ENCODE measurements at regions not wholly inside any gene's neighbourhood (a gene's known extent, or its start where the extent isn't known, plus 50 kb on each side); places are given as distances from the start of the nearest gene placed in this dataset.

- ChIA-PET POLR2A (no interaction called here), CTCF (interaction anchor here (1.0 to 1.5 kb wide), 3 partner anchors 10 to 13 kb away, joined by 3 to 4 read pairs (median 3); no protein-coding TSS in a partner anchor)
- no peak for TF ChIP-seq CTCF (IDR thresholded peaks at IDR 0.05; ENCODE audit: control extremely low read depth, extremely low read depth, low read depth, missing control alignments)
- no peak for DNase-seq (ENCODE audit: extremely low spot score)
Measured at GRCh38 chr2:220513573-220514288, 886.3 kb downstream of the SLC4A3 start.

GRCh38 chr2:220521551-220521950 is 894.1 kb downstream of the SLC4A3 start:
- no peak for DNase-seq (ENCODE audit: extremely low spot score)
- ChIA-PET POLR2A (no interaction called here), CTCF (interaction anchor here (1.6 kb wide), 1 partner anchor 12 kb away, joined by 4 read pairs; no protein-coding TSS in a partner anchor)
- TF ChIP-seq CTCF (IDR thresholded peaks at IDR 0.05; ENCODE audit: control extremely low read depth, extremely low read depth, low read depth, missing control alignments) = no peak

GRCh38 chr2:220528180-220528675 is 900.8 kb downstream of the SLC4A3 start:
- DNase-seq (ENCODE audit: extremely low spot score) = no peak
- ChIA-PET POLR2A (no interaction called here), CTCF (no interaction called here)
- TF ChIP-seq CTCF (IDR thresholded peaks at IDR 0.05; ENCODE audit: control extremely low read depth, extremely low read depth, low read depth, missing control alignments) = no peak

- no peak for TF ChIP-seq CTCF (IDR thresholded peaks at IDR 0.05; ENCODE audit: control extremely low read depth, extremely low read depth, low read depth, missing control alignments)
- no peak for DNase-seq (ENCODE audit: extremely low spot score)
- ChIA-PET POLR2A (no interaction called here), CTCF (no interaction called here)
Measured at GRCh38 chr2:220531216-220531615, 903.8 kb downstream of the SLC4A3 start.

- ChIA-PET CTCF (interaction anchor here (1.6 kb wide), 1 partner anchor 12 kb away, joined by 4 read pairs; no protein-coding TSS in a partner anchor), POLR2A (no interaction called here)
- no peak for TF ChIP-seq CTCF (IDR thresholded peaks at IDR 0.05; ENCODE audit: control extremely low read depth, extremely low read depth, low read depth, missing control alignments)
- no peak for DNase-seq (ENCODE audit: extremely low spot score)
Measured at GRCh38 chr2:220533485-220533884, 906.1 kb downstream of the SLC4A3 start.

- no peak for TF ChIP-seq CTCF (IDR thresholded peaks at IDR 0.05; ENCODE audit: control extremely low read depth, extremely low read depth, low read depth, missing control alignments)
- POLR2A ChIA-PET = no interaction called here
- CTCF ChIA-PET = no interaction called here
- no peak for DNase-seq (ENCODE audit: extremely low spot score)
Measured at GRCh38 chr2:220539481-220539880, 912.1 kb downstream of the SLC4A3 start.

Measured in GM10248 (cell line).